ENCODE measurements at regions not wholly inside any gene's neighbourhood (a gene's known extent, or its start where the extent isn't known, plus 50 kb on each side); places are given as distances from the start of the nearest gene placed in this dataset.

DNA sequence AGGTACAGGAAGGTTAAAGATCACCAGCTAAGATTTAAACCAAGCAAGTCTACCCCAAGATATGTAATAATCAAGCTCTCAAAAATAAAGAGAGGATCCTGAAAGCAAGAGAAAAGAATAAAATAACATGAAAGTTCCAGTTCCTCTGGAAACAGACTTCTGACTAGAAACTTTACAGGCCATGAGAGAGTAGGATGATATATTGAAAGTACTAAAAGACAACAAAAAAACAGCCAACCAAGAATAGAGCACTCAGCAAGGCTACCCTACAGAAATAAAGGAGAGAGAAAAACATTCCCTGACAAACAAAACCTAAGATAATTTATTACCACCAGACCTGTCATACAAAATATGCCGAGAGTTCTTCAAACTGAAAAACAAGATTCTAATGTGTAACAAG, 450.5 kb downstream of the ARAP2 start:
- TF ChIP-seq, protein P1, sequence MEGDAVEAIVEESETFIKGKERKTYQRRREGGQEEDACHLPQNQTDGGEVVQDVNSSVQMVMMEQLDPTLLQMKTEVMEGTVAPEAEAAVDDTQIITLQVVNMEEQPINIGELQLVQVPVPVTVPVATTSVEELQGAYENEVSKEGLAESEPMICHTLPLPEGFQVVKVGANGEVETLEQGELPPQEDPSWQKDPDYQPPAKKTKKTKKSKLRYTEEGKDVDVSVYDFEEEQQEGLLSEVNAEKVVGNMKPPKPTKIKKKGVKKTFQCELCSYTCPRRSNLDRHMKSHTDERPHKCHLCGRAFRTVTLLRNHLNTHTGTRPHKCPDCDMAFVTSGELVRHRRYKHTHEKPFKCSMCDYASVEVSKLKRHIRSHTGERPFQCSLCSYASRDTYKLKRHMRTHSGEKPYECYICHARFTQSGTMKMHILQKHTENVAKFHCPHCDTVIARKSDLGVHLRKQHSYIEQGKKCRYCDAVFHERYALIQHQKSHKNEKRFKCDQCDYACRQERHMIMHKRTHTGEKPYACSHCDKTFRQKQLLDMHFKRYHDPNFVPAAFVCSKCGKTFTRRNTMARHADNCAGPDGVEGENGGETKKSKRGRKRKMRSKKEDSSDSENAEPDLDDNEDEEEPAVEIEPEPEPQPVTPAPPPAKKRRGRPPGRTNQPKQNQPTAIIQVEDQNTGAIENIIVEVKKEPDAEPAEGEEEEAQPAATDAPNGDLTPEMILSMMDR (IDR thresholded peaks at IDR 0.05; ENCODE audit: insufficient read depth, low read length, poor library complexity, severe bottlenecking) = no peak
- DNase-seq (ENCODE audit: extremely low read depth, insufficient read length) = no peak
- no peak overlapping the region for H3K4me3 ChIP-seq (replicated peaks; ENCODE audit: low read depth, low read length)

DNA sequence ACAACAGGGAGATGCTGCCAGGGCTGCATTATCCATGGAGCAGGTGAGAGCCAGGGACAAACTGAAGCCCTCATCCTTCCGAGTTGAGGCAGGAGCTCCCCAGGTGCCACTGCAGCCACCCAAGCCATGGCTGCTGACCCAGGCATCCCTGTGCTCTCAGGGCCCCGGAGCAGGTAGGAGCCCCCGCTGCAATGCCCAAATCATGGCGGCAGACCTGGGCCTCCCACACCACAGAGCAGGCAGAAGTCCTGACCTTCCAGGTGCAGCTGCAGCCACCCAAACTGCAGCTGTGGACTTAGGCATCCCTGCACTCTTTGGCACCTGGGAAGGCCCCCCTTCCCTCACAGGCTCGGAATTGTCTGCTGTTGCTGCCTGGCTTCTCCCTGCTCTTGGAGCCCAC, 443.6 kb downstream of the ARAP2 start:
- TF ChIP-seq, protein P1 (IDR thresholded peaks at IDR 0.05; ENCODE audit: insufficient read depth, low read length, poor library complexity, severe bottlenecking) = no peak
- no peaks in the 10 kb centered on the region for H3K27me3 ChIP-seq (replicated peaks; ENCODE audit: control insufficient read depth, insufficient read depth, low read length)
- H3K36me3 ChIP-seq (ENCODE audit: control insufficient read depth, insufficient read depth, low read length) = no peaks in the 10 kb centered on the region
- no peak for DNase-seq (ENCODE audit: extremely low read depth, insufficient read length)
- no peak overlapping the region for H3K4me3 ChIP-seq (replicated peaks; ENCODE audit: low read depth, low read length)

More for the DNA sequence above, 450.5 kb downstream of the ARAP2 start:
- H3K36me3 ChIP-seq (ENCODE audit: control insufficient read depth, insufficient read depth, low read length) = no peaks in the 10 kb centered on the region
- no peaks in the 10 kb centered on the region for H3K27me3 ChIP-seq (replicated peaks; ENCODE audit: control insufficient read depth, insufficient read depth, low read length)

DNA sequence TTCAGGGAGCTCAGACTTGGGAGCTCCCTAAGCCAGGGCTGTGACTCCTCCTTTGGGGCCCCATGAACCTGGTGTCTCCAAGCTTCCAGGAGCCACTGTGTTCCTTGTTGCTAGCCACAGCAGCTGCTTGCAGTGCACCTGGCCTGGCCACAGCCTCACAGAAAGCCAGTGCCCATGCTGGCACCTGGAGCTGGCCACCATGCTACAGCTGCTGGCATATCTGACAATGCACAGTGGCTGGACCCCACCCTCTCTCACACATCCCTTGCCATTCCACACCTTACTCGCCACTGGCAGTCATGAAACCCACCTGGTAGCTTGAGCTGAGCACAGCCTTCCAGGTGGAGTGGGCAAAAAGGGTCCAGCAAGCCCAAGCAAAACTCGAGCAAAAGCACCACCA, 441.7 kb downstream of the ARAP2 start:
- DNase-seq (ENCODE audit: extremely low read depth, insufficient read length) = no peak
- no peaks in the 10 kb centered on the region for H3K36me3 ChIP-seq (ENCODE audit: control insufficient read depth, insufficient read depth, low read length)
- TF ChIP-seq, protein P1 (IDR thresholded peaks at IDR 0.05; ENCODE audit: insufficient read depth, low read length, poor library complexity, severe bottlenecking) = no peak
- no peak overlapping the region for H3K4me3 ChIP-seq (replicated peaks; ENCODE audit: low read depth, low read length)
- no peaks in the 10 kb centered on the region for H3K27me3 ChIP-seq (replicated peaks; ENCODE audit: control insufficient read depth, insufficient read depth, low read length)

DNA sequence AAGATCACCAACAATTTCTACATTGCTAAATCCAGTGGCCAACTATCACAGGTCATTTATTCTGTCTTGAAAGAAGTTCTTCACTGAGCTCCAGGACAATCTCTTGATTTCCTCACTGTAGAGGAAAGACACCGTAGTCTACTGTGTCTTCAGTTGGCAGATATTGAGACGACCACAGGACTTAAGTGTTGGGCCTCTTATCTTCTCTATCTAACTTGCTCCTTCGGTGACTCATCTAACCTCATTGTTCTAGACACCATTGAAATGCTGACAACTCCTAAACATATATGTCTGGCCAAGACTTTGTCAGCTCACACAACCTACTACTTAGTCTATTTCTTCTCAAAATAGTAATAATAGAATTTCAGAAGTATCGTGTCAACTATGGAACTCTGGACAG, 425.8 kb downstream of the ARAP2 start:
- Histone ChIP-seq H3K36me3 (ENCODE audit: control insufficient read depth, insufficient read depth, low read length) (no peaks in the 10 kb centered on the region), H3K4me3 (replicated peaks; ENCODE audit: low read depth, low read length) (no peak overlapping the region), H3K27me3 (replicated peaks; ENCODE audit: control insufficient read depth, insufficient read depth, low read length) (no peaks in the 10 kb centered on the region)
- TF ChIP-seq, protein P1 (IDR thresholded peaks at IDR 0.05; ENCODE audit: insufficient read depth, low read length, poor library complexity, severe bottlenecking) = no peak
- no peak for DNase-seq (ENCODE audit: extremely low read depth, insufficient read length)

DNA sequence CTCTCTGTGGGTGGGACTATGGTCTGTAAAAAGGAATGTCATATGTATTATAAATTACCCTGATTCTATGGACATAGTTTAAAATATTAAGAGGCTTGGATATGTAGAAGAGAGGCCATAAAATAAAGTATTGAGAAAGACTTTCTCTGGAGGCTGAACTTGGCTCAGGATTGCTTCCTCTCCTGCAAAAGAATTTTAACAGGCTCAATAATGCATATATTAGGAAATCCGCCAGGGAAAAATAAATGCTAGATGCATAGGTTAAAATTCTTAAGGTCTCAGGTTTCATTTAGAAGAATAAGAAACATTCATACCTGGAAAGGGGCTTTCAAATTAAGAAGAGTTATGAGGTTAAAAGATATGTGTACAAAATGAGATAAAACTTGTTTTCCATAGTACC, 424.3 kb downstream of the ARAP2 start:
- H3K4me3 ChIP-seq (replicated peaks; ENCODE audit: low read depth, low read length) = no peak overlapping the region
- H3K27me3 ChIP-seq (replicated peaks; ENCODE audit: control insufficient read depth, insufficient read depth, low read length) = no peaks in the 10 kb centered on the region
- TF ChIP-seq, protein P1 (IDR thresholded peaks at IDR 0.05; ENCODE audit: insufficient read depth, low read length, poor library complexity, severe bottlenecking) = no peak
- DNase-seq (ENCODE audit: extremely low read depth, insufficient read length) = no peak
- no peaks in the 10 kb centered on the region for H3K36me3 ChIP-seq (ENCODE audit: control insufficient read depth, insufficient read depth, low read length)

DNA sequence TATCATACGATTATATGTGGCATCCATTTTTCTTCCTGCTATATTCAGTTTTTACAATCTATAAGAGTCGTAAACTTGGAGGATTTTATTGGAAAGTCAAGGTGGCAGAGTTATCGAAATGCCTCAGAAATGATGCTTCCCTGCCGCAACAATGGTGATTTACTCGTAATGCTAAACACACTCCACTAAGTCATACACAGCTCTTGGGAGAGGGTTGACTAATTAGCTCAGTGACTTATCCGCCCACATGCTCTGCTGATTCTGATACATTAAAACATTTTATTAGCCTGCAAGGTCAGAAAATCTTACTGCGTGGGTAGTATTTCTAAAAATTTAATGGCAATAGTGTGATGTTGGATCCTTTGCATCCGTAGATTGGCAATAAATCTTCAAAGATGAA, 420.1 kb downstream of the ARAP2 start:
- no peak for DNase-seq (ENCODE audit: extremely low read depth, insufficient read length)
- TF ChIP-seq, protein P1 (IDR thresholded peaks at IDR 0.05; ENCODE audit: insufficient read depth, low read length, poor library complexity, severe bottlenecking) = no peak
- Histone ChIP-seq H3K27me3 (replicated peaks; ENCODE audit: control insufficient read depth, insufficient read depth, low read length) (no peaks in the 10 kb centered on the region), H3K36me3 (ENCODE audit: control insufficient read depth, insufficient read depth, low read length) (no peaks in the 10 kb centered on the region), H3K4me3 (replicated peaks; ENCODE audit: low read depth, low read length) (no peak overlapping the region)
